ENCODE measurements at regions not wholly inside any gene's neighbourhood (a gene's known extent, or its start where the extent isn't known, plus 50 kb on each side); places are given as distances from the start of the nearest gene placed in this dataset.
A peak's percentile ranks its signal among the peaks of the same experiment; 100 is the strongest.
"Not testable (repeated sequence)": the region's sequence is repeated elsewhere in the genome, so short reads cannot be mapped to it uniquely, and the experiment has no call there.

- no peaks in the 10 kb centered on the region for H3K27me3 ChIP-seq (ENCODE audit: control insufficient read depth in 2 of 2, insufficient read depth in 2 of 2, low read length in 2 of 2)
- peaks cover 0 to 2% (median 0%) of the 10 kb centered on the region in 3 donors for H3K27me3 Mint-ChIP-seq (ENCODE audit: low read depth in 3 of 3)
- 88% methylated on average over 9 of the region's 13 CpGs for WGBS (ENCODE audit: insufficient coverage)
- peak overlapping the region; percentile 43 for H3K4me2 ChIP-seq (replicated peaks; ENCODE audit: extremely low read depth, low read length, poor library complexity, severe bottlenecking)
- peaks cover 2 to 3% of the 10 kb centered on the region in 2 donors for H3K9me3 ChIP-seq (replicated peaks in 1 of 2; ENCODE audit: control insufficient read depth in 1 of 2, insufficient read depth in 1 of 2, low read length in 2 of 2)
- TF ChIP-seq CTCF (IDR thresholded peaks at IDR 0.05), result peak; percentile 96
- H3K9ac ChIP-seq (ENCODE audit: insufficient read depth, low read length, poor library complexity, severe bottlenecking), result no peak overlapping the region
- no peaks in the 10 kb centered on the region for H3K79me2 ChIP-seq (ENCODE audit: insufficient read depth, low read length)
- peaks cover 1 to 3% of the 10 kb centered on the region in 2 donors for H3K36me3 Mint-ChIP-seq
- H3K36me3 ChIP-seq (replicated peaks in 1 of 2; ENCODE audit: control insufficient read depth in 1 of 2, insufficient read depth in 2 of 2, low read length in 2 of 2), result no peaks in the 10 kb centered on the region
- peak overlapping the region in 1 of 3 experiments; percentile 16 for H3K4me3 ChIP-seq (replicated peaks in 1 of 3; ENCODE audit: low read depth in 2 of 3, low read length in 3 of 3)
- intact Hi-C loops (cut with micrococcal nuclease), result loop anchor here (2.0 to 5.0 kb wide), 2 partner anchors 343 to 344 kb away; no protein-coding TSS in a partner anchor
- peaks cover 9% of the 10 kb centered on the region for H3K4me1 Mint-ChIP-seq
- H3K9me3 Mint-ChIP-seq, result peaks cover 5 to 24% (median 13%) of the 10 kb centered on the region in 7 donors
- H3K27ac ChIP-seq (ENCODE audit: low read depth in 1 of 2, low read length in 2 of 2), result no peak overlapping the region
- H2AFZ ChIP-seq (ENCODE audit: insufficient read depth, low read depth, low read length, poor library complexity, severe bottlenecking), result no peak overlapping the region
- DNase-seq, result peak; percentile 48 to 69 (median 53)
- peaks cover 10 to 13% of the 10 kb centered on the region in 2 donors for H3K4me1 ChIP-seq (ENCODE audit: control insufficient read depth in 1 of 2, insufficient read depth in 2 of 2, low read length in 2 of 2)
- peak overlapping the region in 1 of 7 donors; percentile 9 for H3K27ac Mint-ChIP-seq
- H3K4me3 Mint-ChIP-seq, result no peak overlapping the region
- H4K20me1 ChIP-seq (ENCODE audit: insufficient read depth, low read length), result no peaks in the 10 kb centered on the region
Observed at GRCh38 chr13:78121459-78122348, 203.1 kb upstream of the EDNRB start.

GRCh38 chr13:78121001-78121400 is 202.4 kb upstream of the EDNRB start:
- no CpG with 5 or more reads among the region's 3 CpGs for WGBS (ENCODE audit: insufficient coverage)
- peaks cover 0 to 2% (median 0%) of the 10 kb centered on the region in 3 donors for H3K27me3 Mint-ChIP-seq (ENCODE audit: low read depth in 3 of 3)
- DNase-seq, result no peak
- Histone ChIP-seq H2AFZ (ENCODE audit: insufficient read depth, low read depth, low read length, poor library complexity, severe bottlenecking) (no peak overlapping the region), H3K79me2 (ENCODE audit: insufficient read depth, low read length) (no peaks in the 10 kb centered on the region), H3K4me3 (replicated peaks in 1 of 3; ENCODE audit: low read depth in 2 of 3, low read length in 3 of 3) (peak overlapping the region in 1 of 3 experiments; percentile 16), H4K20me1 (ENCODE audit: insufficient read depth, low read length) (no peaks in the 10 kb centered on the region), H3K36me3 (replicated peaks in 1 of 2; ENCODE audit: control insufficient read depth in 1 of 2, insufficient read depth in 2 of 2, low read length in 2 of 2) (no peaks in the 10 kb centered on the region), H3K27ac (ENCODE audit: low read depth in 1 of 2, low read length in 2 of 2) (no peak overlapping the region), H3K4me1 (ENCODE audit: control insufficient read depth in 1 of 2, insufficient read depth in 2 of 2, low read length in 2 of 2) (peaks cover 10 to 13% of the 10 kb centered on the region in 2 donors), H3K4me2 (replicated peaks; ENCODE audit: extremely low read depth, low read length, poor library complexity, severe bottlenecking) (peak overlapping the region; percentile 43), H3K9me3 (replicated peaks in 1 of 2; ENCODE audit: control insufficient read depth in 1 of 2, insufficient read depth in 1 of 2, low read length in 2 of 2) (peaks cover 7 to 10% of the 10 kb centered on the region in 2 donors), H3K9ac (ENCODE audit: insufficient read depth, low read length, poor library complexity, severe bottlenecking) (no peak overlapping the region), H3K27me3 (ENCODE audit: control insufficient read depth in 2 of 2, insufficient read depth in 2 of 2, low read length in 2 of 2) (no peaks in the 10 kb centered on the region)
- H3K27ac Mint-ChIP-seq, result no peak overlapping the region
- peaks cover 9% of the 10 kb centered on the region for H3K4me1 Mint-ChIP-seq
- TF ChIP-seq CTCF (IDR thresholded peaks at IDR 0.05), result no peak
- H3K4me3 Mint-ChIP-seq, result no peak overlapping the region
- intact Hi-C loops (cut with micrococcal nuclease), result loop anchor here (2.0 to 5.0 kb wide), 2 partner anchors 342 to 344 kb away; no protein-coding TSS in a partner anchor
- H3K36me3 Mint-ChIP-seq, result peaks cover 1 to 4% of the 10 kb centered on the region in 2 donors
- peaks cover 12 to 30% (median 20%) of the 10 kb centered on the region in 7 donors for H3K9me3 Mint-ChIP-seq

GRCh38 chr13:78120144-78120543 is 201.5 kb upstream of the EDNRB start:
- H3K4me3 Mint-ChIP-seq, result not testable (repeated sequence)

More at GRCh38 chr13:78120144-78120543, 201.5 kb upstream of the EDNRB start:
- intact Hi-C loops (cut with micrococcal nuclease), result loop anchor here (2.0 to 5.0 kb wide), 2 partner anchors 341 to 343 kb away; no protein-coding TSS in a partner anchor
- H3K4me1 Mint-ChIP-seq; H3K27me3 Mint-ChIP-seq (ENCODE audit: low read depth in 3 of 3); H2AFZ ChIP-seq (ENCODE audit: insufficient read depth, low read depth, low read length, poor library complexity, severe bottlenecking); H3K36me3 Mint-ChIP-seq; H4K20me1 ChIP-seq (ENCODE audit: insufficient read depth, low read length); H3K79me2 ChIP-seq (ENCODE audit: insufficient read depth, low read length); H3K36me3 ChIP-seq (replicated peaks in 1 of 2; ENCODE audit: control insufficient read depth in 1 of 2, insufficient read depth in 2 of 2, low read length in 2 of 2); H3K27me3 ChIP-seq (ENCODE audit: control insufficient read depth in 2 of 2, insufficient read depth in 2 of 2, low read length in 2 of 2); H3K9ac ChIP-seq (ENCODE audit: insufficient read depth, low read length, poor library complexity, severe bottlenecking); H3K4me3 ChIP-seq (replicated peaks in 1 of 3; ENCODE audit: low read depth in 2 of 3, low read length in 3 of 3); H3K4me2 ChIP-seq (replicated peaks; ENCODE audit: extremely low read depth, low read length, poor library complexity, severe bottlenecking): not testable (repeated sequence)
- Mint-ChIP-seq H3K9me3 (peaks cover 18 to 36% (median 26%) of the 10 kb centered on the region in 7 donors), H3K27ac (peak overlapping the region in 6 of 7 donors; percentile 53 to 90 (median 76))
- peak overlapping the region in 1 of 2 donors; percentile 4 for H3K27ac ChIP-seq (ENCODE audit: low read depth in 1 of 2, low read length in 2 of 2)
- no CpG with 5 or more reads among the region's 1 CpG for WGBS (ENCODE audit: insufficient coverage)
- peaks cover 10 to 13% of the 10 kb centered on the region in 2 donors for H3K4me1 ChIP-seq (ENCODE audit: control insufficient read depth in 1 of 2, insufficient read depth in 2 of 2, low read length in 2 of 2)
- H3K9me3 ChIP-seq (replicated peaks in 1 of 2; ENCODE audit: control insufficient read depth in 1 of 2, insufficient read depth in 1 of 2, low read length in 2 of 2), result peaks cover 14 to 18% of the 10 kb centered on the region in 2 donors
- DNase-seq, result peak; percentile 34 to 56 (median 36)
